ENCODE measurements at regions not wholly inside any gene's neighbourhood (a gene's known extent, or its start where the extent isn't known, plus 50 kb on each side); places are given as distances from the start of the nearest gene placed in this dataset.

- Mint-ChIP-seq H3K27ac (no peak overlapping the region), H3K4me1 (ENCODE audit: low read depth) (no peaks in the 10 kb centered on the region), H3K9me3 (no peaks in the 10 kb centered on the region), H3K36me3 (ENCODE audit: low read depth) (no peaks in the 10 kb centered on the region), H3K4me3 (no peak overlapping the region), H3K27me3 (no peaks in the 10 kb centered on the region)
- ChIA-PET POLR2A (no interaction called here), CTCF (no interaction called here)
- Histone ChIP-seq H3K27me3 (ENCODE audit: control insufficient read depth in 1 of 2, insufficient read depth in 2 of 2, low read length in 2 of 2) (no peaks in the 10 kb centered on the region), H3K9me3 (ENCODE audit: control insufficient read depth in 1 of 2, insufficient read depth in 1 of 2, low read length in 2 of 2) (no peaks in the 10 kb centered on the region), H3K27ac (ENCODE audit: low read depth in 1 of 2, low read length in 2 of 2) (no peak overlapping the region), H3K36me3 (ENCODE audit: insufficient read depth, low read length) (no peaks in the 10 kb centered on the region), H3K4me3 (ENCODE audit: low read length) (no peak overlapping the region), H3K4me1 (ENCODE audit: insufficient read depth, low read length) (no peaks in the 10 kb centered on the region)
- ATAC-seq (ENCODE audit: poor library complexity) = no peak
- no peak for DNase-seq
- intact Hi-C loops (cut with DNase I, micrococcal nuclease) = no loop called here
- no peak for TF ChIP-seq CTCF (IDR thresholded peaks at IDR 0.05)
Observed at GRCh38 chr13:47426126-47426849, 529.4 kb upstream of the HTR2A start.

- H3K4me1 Mint-ChIP-seq (ENCODE audit: low read depth) = no peaks in the 10 kb centered on the region
- H3K27ac Mint-ChIP-seq = no peak overlapping the region
- Histone ChIP-seq H3K4me3 (ENCODE audit: low read length) (no peak overlapping the region), H3K27ac (ENCODE audit: low read depth in 1 of 2, low read length in 2 of 2) (no peak overlapping the region), H3K36me3 (ENCODE audit: insufficient read depth, low read length) (no peaks in the 10 kb centered on the region), H3K4me1 (ENCODE audit: insufficient read depth, low read length) (no peaks in the 10 kb centered on the region), H3K27me3 (ENCODE audit: control insufficient read depth in 1 of 2, insufficient read depth in 2 of 2, low read length in 2 of 2) (no peaks in the 10 kb centered on the region), H3K9me3 (ENCODE audit: control insufficient read depth in 1 of 2, insufficient read depth in 1 of 2, low read length in 2 of 2) (no peaks in the 10 kb centered on the region)
- POLR2A ChIA-PET = no interaction called here
- TF ChIP-seq CTCF (IDR thresholded peaks at IDR 0.05) = no peak
- no peaks in the 10 kb centered on the region for H3K9me3 Mint-ChIP-seq
- ATAC-seq (ENCODE audit: poor library complexity) (no peak), DNase-seq (no peak)
- intact Hi-C loops (cut with DNase I, micrococcal nuclease) = no loop called here
- H3K4me3 Mint-ChIP-seq = no peak overlapping the region
- no peaks in the 10 kb centered on the region for H3K27me3 Mint-ChIP-seq
- H3K36me3 Mint-ChIP-seq (ENCODE audit: low read depth) = no peaks in the 10 kb centered on the region
- CTCF ChIA-PET = no interaction called here
Observed at GRCh38 chr13:47421525-47421924, 524.7 kb upstream of the HTR2A start.

- H3K4me3 Mint-ChIP-seq = no peak overlapping the region
- Histone ChIP-seq H3K36me3 (ENCODE audit: insufficient read depth, low read length) (no peaks in the 10 kb centered on the region), H3K27me3 (ENCODE audit: control insufficient read depth in 1 of 2, insufficient read depth in 2 of 2, low read length in 2 of 2) (no peaks in the 10 kb centered on the region), H3K4me1 (ENCODE audit: insufficient read depth, low read length) (no peaks in the 10 kb centered on the region), H3K4me3 (ENCODE audit: low read length) (no peak overlapping the region), H3K27ac (ENCODE audit: low read depth in 1 of 2, low read length in 2 of 2) (no peak overlapping the region), H3K9me3 (ENCODE audit: control insufficient read depth in 1 of 2, insufficient read depth in 1 of 2, low read length in 2 of 2) (no peaks in the 10 kb centered on the region)
- ATAC-seq (ENCODE audit: poor library complexity) (no peak), DNase-seq (no peak)
- intact Hi-C loops (cut with DNase I, micrococcal nuclease) = no loop called here
- H3K36me3 Mint-ChIP-seq (ENCODE audit: low read depth) = no peaks in the 10 kb centered on the region
- TF ChIP-seq CTCF (IDR thresholded peaks at IDR 0.05) = no peak
- ChIA-PET POLR2A (no interaction called here), CTCF (no interaction called here)
- no peaks in the 10 kb centered on the region for H3K4me1 Mint-ChIP-seq (ENCODE audit: low read depth)
- no peak overlapping the region for H3K27ac Mint-ChIP-seq
- H3K27me3 Mint-ChIP-seq = no peaks in the 10 kb centered on the region
- H3K9me3 Mint-ChIP-seq = no peaks in the 10 kb centered on the region
Observed at GRCh38 chr13:47420568-47420967, 523.7 kb upstream of the HTR2A start.
